ENCODE measurements at regions not wholly inside any gene's neighbourhood (a gene's known extent, or its start where the extent isn't known, plus 50 kb on each side); places are given as distances from the start of the nearest gene placed in this dataset.

- TF ChIP-seq CTCF (IDR thresholded peaks at IDR 0.05) (no peak), POLR2AphosphoS5 (IDR thresholded peaks at IDR 0.05) (no peak), EP300 (IDR thresholded peaks at IDR 0.05) (no peak)
Measured at GRCh38 chr6:15770347-15771143, 107.7 kb upstream of the DTNBP1 start.

Measured in stomach (tissue), 4 donors.